Astrocyte (in vitro differentiated cells and primary cell): ENCODE measurements at regions not wholly inside any gene's neighbourhood (a gene's known extent, or its start where the extent isn't known, plus 50 kb on each side); places are given as distances from the start of the nearest gene placed in this dataset.

ENCODE experiments used
- DNase-seq: peaks from one replicate; pipeline ENCODE4 v3.0.0-alpha.2; 2010; ENCODE audit warnings: low read depth
- FAIRE-seq: peaks from 2 replicates; lab custom pipeline; 2011; peaks lifted over from hg19 to GRCh38; lab: Jason Lieb, UNC
- H2AFZ ChIP-seq: 2 replicates; pipeline ENCODE4 v1.6.0; 2012; ENCODE audit warnings: low read depth, low read length, inconsistent platforms
- H3K27ac ChIP-seq: 2 replicates; pipeline ENCODE4 v1.5.1; 2011; ENCODE audit warnings: low read depth, low read length, inconsistent platforms
- H3K27me3 ChIP-seq: 2 replicates; pipeline ENCODE4 v1.6.0; 2011; ENCODE audit warnings: low read length, inconsistent platforms; ENCODE audit not compliant: insufficient read depth
- H3K36me3 ChIP-seq: 2 replicates; pipeline ENCODE4 v1.5.1; 2011; ENCODE audit warnings: low read length, inconsistent platforms; ENCODE audit not compliant: insufficient read depth
- H3K4me1 ChIP-seq: 2 replicates; pipeline ENCODE4 v1.5.1; 2011; ENCODE audit warnings: low read length, inconsistent platforms; ENCODE audit not compliant: insufficient read depth
- H3K4me2 ChIP-seq: 2 replicates; pipeline ENCODE4 v1.6.0; 2012; ENCODE audit warnings: low read length, inconsistent platforms
- H3K4me3 ChIP-seq: 2 replicates; pipeline ENCODE4 v1.5.1; 2011; ENCODE audit warnings: low read depth, mild to moderate bottlenecking, low read length, inconsistent platforms; ENCODE audit not compliant: insufficient read depth
- H3K79me2 ChIP-seq: 2 replicates; pipeline ENCODE4 v1.6.0; 2012; ENCODE audit warnings: mild to moderate bottlenecking, low read length, inconsistent platforms; ENCODE audit not compliant: insufficient read depth
- H3K9ac ChIP-seq: 2 replicates; pipeline ENCODE4 v1.6.0; 2012; ENCODE audit warnings: mild to moderate bottlenecking, low read length, inconsistent platforms
- H3K9me3 ChIP-seq: 2 replicates; pipeline ENCODE4 v1.5.1; 2012; ENCODE audit warnings: low read depth, mild to moderate bottlenecking, low read length, inconsistent platforms; ENCODE audit not compliant: insufficient read depth
- H4K20me1 ChIP-seq: 2 replicates; pipeline ENCODE4 v1.6.0; 2012; ENCODE audit warnings: low read length, inconsistent platforms; ENCODE audit not compliant: insufficient read depth
- H3K27ac Mint-ChIP-seq: one replicate; pipeline ENCODE4 v1.8.0; 2021; ENCODE audit warnings: mild to moderate bottlenecking, mixed read lengths; ENCODE audit not compliant: unreplicated experiment
- H3K27me3 Mint-ChIP-seq: one replicate; pipeline ENCODE4 v1.8.0; 2021; ENCODE audit warnings: low read depth, mixed read lengths; ENCODE audit not compliant: unreplicated experiment
- H3K36me3 Mint-ChIP-seq: one replicate; pipeline ENCODE4 v1.8.0; 2021; ENCODE audit warnings: low read depth, mixed read lengths; ENCODE audit not compliant: unreplicated experiment
- H3K4me1 Mint-ChIP-seq: one replicate; pipeline ENCODE4 v1.8.0; 2021; ENCODE audit warnings: low read depth, mixed read lengths; ENCODE audit not compliant: unreplicated experiment
- H3K4me3 Mint-ChIP-seq: one replicate; pipeline ENCODE4 v1.8.0; 2021; ENCODE audit warnings: mild to moderate bottlenecking, moderate library complexity, mixed read lengths; ENCODE audit not compliant: unreplicated experiment
- H3K9me3 Mint-ChIP-seq: one replicate; pipeline ENCODE4 v1.8.0; 2021; ENCODE audit warnings: mild to moderate bottlenecking, mixed read lengths; ENCODE audit not compliant: unreplicated experiment
- EZH2 ChIP-seq: IDR thresholded peaks from 2 replicates; pipeline ENCODE4 v1.6.1; 2012; ENCODE audit warnings: mild to moderate bottlenecking, low read length, inconsistent platforms; ENCODE audit not compliant: insufficient read depth
- TF ChIP-seq, protein P1 (sequence below): IDR thresholded peaks from 2 replicates; pipeline ENCODE4 v1.5.1; 2011; ENCODE audit warnings: low read depth, mild to moderate bottlenecking, inconsistent platforms, low read length, moderate library complexity; ENCODE audit not compliant: insufficient read depth

DNA sequence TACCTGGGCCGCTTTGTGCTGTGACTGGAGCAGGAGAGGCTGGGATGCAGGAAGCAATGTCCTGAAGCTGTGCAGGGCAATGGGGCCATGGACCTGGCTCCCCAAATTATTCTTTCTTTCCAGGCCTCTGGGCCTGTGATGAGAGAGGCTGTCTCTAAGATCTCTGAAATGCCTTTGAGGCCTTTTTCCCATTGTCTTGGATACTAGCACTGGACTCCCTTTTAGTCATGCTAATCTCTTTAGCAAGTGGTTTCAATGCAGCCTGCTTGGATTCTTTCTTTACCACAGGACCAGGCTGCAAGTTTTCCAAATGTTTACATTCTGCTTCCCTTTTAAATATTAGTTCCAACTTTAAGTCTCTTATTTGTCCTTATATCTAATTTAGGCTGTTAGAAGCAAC, 64.8 kb upstream of the SGO1 start:
- no peaks in the 10 kb centered on the region for H3K79me2 ChIP-seq
- no peak overlapping the region for H2AFZ ChIP-seq
- Mint-ChIP-seq H3K36me3 (no peaks in the 10 kb centered on the region), H3K4me3 (no peak overlapping the region), H3K9me3 (peaks cover 5% of the 10 kb centered on the region), H3K4me1 (no peaks in the 10 kb centered on the region), H3K27ac (no peak overlapping the region), H3K27me3 (peaks cover 3% of the 10 kb centered on the region)
- H3K9ac ChIP-seq = no peak overlapping the region
- no peaks in the 10 kb centered on the region for H3K36me3 ChIP-seq
- no peak overlapping the region for H3K4me3 ChIP-seq
- TF ChIP-seq, protein P1, sequence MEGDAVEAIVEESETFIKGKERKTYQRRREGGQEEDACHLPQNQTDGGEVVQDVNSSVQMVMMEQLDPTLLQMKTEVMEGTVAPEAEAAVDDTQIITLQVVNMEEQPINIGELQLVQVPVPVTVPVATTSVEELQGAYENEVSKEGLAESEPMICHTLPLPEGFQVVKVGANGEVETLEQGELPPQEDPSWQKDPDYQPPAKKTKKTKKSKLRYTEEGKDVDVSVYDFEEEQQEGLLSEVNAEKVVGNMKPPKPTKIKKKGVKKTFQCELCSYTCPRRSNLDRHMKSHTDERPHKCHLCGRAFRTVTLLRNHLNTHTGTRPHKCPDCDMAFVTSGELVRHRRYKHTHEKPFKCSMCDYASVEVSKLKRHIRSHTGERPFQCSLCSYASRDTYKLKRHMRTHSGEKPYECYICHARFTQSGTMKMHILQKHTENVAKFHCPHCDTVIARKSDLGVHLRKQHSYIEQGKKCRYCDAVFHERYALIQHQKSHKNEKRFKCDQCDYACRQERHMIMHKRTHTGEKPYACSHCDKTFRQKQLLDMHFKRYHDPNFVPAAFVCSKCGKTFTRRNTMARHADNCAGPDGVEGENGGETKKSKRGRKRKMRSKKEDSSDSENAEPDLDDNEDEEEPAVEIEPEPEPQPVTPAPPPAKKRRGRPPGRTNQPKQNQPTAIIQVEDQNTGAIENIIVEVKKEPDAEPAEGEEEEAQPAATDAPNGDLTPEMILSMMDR = no peak
- FAIRE-seq (no peak), DNase-seq (no peak)
- no peaks in the 10 kb centered on the region for H4K20me1 ChIP-seq
- H3K4me1 ChIP-seq = no peaks in the 10 kb centered on the region
- H3K9me3 ChIP-seq = no peaks in the 10 kb centered on the region
- no peak overlapping the region for H3K27ac ChIP-seq
- no peaks in the 10 kb centered on the region for H3K27me3 ChIP-seq
- no peak overlapping the region for H3K4me2 ChIP-seq

DNA sequence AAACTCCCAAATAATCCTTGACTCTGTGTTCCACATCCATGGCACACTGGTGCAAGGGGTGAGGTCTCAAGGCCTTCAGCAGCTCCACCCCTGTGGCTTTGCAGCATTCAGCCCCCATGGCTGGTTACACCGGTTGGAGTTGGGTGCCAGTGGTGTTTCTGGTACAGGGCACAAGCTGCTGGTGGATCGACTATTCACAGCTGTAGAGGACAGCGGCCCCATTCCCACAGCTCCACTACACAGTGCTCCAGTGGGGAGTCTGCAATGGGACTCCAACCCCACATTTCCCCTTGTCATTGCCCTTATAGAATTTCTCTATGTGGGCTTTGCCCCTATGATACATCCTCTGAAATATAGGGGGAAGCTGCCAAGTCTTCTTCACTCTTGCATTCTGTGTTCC, 64.3 kb upstream of the SGO1 start:
- H3K9me3 Mint-ChIP-seq = peaks cover 4% of the 10 kb centered on the region
- no peak for TF ChIP-seq EZH2
- TF ChIP-seq, protein P1 = no peak
- no peaks in the 10 kb centered on the region for H3K4me1 ChIP-seq
- H3K9me3 ChIP-seq = no peaks in the 10 kb centered on the region
- H2AFZ ChIP-seq = no peak overlapping the region
- H4K20me1 ChIP-seq = no peaks in the 10 kb centered on the region
- DNase-seq (no peak), FAIRE-seq (no peak)
- H3K27ac ChIP-seq = no peak overlapping the region
- no peaks in the 10 kb centered on the region for H3K27me3 ChIP-seq
- no peak overlapping the region for H3K9ac ChIP-seq
- H3K36me3 ChIP-seq = no peaks in the 10 kb centered on the region
- H3K4me3 Mint-ChIP-seq = no peak overlapping the region
- no peaks in the 10 kb centered on the region for H3K36me3 Mint-ChIP-seq
- H3K4me3 ChIP-seq = no peak overlapping the region
- no peak overlapping the region for H3K4me2 ChIP-seq
- H3K27ac Mint-ChIP-seq = no peak overlapping the region
- H3K79me2 ChIP-seq = no peaks in the 10 kb centered on the region
- peaks cover 3% of the 10 kb centered on the region for H3K27me3 Mint-ChIP-seq
- H3K4me1 Mint-ChIP-seq = no peaks in the 10 kb centered on the region

DNA sequence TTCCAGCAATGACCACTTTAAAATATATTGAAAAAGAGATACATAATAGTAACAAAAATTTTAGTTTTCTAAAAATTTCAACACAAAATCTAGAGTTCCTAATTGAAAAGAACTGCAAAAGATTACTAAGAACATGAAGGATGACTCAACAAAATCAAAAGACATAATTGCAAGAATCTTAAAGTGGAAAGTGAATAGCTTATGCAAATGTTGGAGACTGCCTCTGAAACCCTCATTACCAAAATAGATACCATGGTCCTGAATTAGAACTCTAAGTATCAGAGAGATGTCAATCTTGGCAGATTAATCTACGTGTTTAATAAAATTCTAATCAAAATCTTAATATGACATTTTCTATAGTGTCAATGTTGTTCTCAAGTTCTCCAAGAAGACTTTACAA, 60.7 kb upstream of the SGO1 start:
- DNase-seq (no peak), FAIRE-seq (no peak)
- Histone ChIP-seq H2AFZ (no peak overlapping the region), H3K4me3 (no peak overlapping the region), H3K4me2 (no peak overlapping the region), H3K9me3 (no peaks in the 10 kb centered on the region), H3K9ac (no peak overlapping the region), H3K27ac (no peak overlapping the region), H4K20me1 (no peaks in the 10 kb centered on the region), H3K4me1 (no peaks in the 10 kb centered on the region), H3K27me3 (no peaks in the 10 kb centered on the region), H3K79me2 (no peaks in the 10 kb centered on the region), H3K36me3 (no peaks in the 10 kb centered on the region)
- no peak overlapping the region for H3K4me3 Mint-ChIP-seq
- TF ChIP-seq EZH2 = no peak
- TF ChIP-seq, protein P1 = no peak
- no peak overlapping the region for H3K27ac Mint-ChIP-seq
- H3K4me1 Mint-ChIP-seq = no peaks in the 10 kb centered on the region
- no peaks in the 10 kb centered on the region for H3K27me3 Mint-ChIP-seq
- H3K9me3 Mint-ChIP-seq = peaks cover 4% of the 10 kb centered on the region
- no peaks in the 10 kb centered on the region for H3K36me3 Mint-ChIP-seq
